ENCODE measurements at regions not wholly inside any gene's neighbourhood (a gene's known extent, or its start where the extent isn't known, plus 50 kb on each side); places are given as distances from the start of the nearest gene placed in this dataset.

DNA sequence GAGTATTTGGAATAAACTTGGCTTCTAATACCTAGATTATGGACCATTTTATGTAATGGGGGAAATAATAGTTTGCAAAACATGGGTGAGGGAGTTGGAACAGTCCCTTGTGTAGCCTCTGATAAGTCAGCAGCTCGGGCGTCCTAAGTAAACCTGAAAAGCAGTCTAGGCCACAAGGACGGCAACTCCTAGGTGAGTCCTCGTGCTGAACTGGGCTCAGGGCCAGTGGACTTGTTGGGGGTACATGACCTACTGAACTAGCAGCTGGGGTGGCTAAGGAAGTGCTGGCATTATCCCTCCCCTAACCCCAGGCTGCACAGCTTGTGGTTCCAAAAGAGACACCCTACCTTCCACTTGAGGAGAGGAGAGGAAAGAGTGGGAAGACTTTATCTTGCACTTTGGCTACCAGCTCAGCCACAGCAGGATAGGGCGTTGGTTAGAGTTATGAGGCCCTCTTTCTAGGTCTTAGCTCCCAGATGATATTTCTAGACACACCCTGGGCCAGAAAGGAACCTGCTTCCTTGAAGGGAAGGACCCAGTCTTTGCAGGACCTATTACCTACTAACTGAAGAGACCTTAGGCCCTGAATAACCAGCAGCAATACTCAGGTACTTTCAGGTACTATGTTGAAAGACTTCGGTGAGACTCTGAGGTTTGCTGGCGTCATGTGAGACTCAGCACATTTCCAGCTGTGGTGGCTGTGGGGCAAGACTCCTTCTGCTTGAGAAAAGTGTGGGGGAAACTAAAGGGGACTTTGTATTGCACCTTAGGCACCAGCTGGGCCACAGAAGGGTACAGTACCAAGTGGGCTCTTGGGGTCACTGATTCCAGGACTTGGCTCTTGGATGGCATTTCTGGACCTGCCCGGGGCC lies 71.0 kb downstream of the AQP4 start:
- TF ChIP-seq, protein P1, sequence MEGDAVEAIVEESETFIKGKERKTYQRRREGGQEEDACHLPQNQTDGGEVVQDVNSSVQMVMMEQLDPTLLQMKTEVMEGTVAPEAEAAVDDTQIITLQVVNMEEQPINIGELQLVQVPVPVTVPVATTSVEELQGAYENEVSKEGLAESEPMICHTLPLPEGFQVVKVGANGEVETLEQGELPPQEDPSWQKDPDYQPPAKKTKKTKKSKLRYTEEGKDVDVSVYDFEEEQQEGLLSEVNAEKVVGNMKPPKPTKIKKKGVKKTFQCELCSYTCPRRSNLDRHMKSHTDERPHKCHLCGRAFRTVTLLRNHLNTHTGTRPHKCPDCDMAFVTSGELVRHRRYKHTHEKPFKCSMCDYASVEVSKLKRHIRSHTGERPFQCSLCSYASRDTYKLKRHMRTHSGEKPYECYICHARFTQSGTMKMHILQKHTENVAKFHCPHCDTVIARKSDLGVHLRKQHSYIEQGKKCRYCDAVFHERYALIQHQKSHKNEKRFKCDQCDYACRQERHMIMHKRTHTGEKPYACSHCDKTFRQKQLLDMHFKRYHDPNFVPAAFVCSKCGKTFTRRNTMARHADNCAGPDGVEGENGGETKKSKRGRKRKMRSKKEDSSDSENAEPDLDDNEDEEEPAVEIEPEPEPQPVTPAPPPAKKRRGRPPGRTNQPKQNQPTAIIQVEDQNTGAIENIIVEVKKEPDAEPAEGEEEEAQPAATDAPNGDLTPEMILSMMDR (IDR thresholded peaks at IDR 0.05) = no peak
- TF ChIP-seq POLR2AphosphoS5 (IDR thresholded peaks at IDR 0.05) (no peak), EP300 (IDR thresholded peaks at IDR 0.05) (no peak), POLR2A (IDR thresholded peaks at IDR 0.05) (no peak)
- H3K27ac ChIP-seq = no peak overlapping the region
- intact Hi-C loops (cut with DNase I) = no loop called here
- no peaks in the 10 kb centered on the region for H3K27me3 ChIP-seq
- no peak for DNase-seq
- H3K36me3 ChIP-seq = no peaks in the 10 kb centered on the region
- 59 to 81% methylated on average over 8 of the region's 8 CpGs for WGBS, 2 donors
- no peaks in the 10 kb centered on the region for H3K4me1 ChIP-seq
- no peaks in the 10 kb centered on the region for H3K9me3 ChIP-seq
- no peak overlapping the region for H3K4me3 ChIP-seq

DNA sequence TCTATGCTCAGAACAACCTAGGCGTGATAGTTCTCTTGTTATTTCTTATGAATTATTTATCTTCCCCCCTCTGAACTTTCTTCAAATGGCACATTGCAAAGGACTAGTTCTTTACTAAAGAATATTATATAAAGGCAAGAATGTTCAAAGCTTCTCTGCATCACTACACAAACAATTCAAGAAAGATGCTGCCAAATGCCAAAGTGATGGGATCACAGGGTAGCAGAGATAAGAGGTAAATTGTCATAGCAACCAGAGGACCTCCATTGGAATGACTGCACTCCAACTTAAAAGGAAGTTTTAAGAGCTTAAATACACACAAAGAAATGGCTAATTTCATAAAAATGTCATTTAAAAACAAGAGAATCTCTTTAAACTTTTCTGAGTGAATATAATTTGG lies 72.8 kb downstream of the AQP4 start:
- TF ChIP-seq EP300 (IDR thresholded peaks at IDR 0.05) (no peak), POLR2A (IDR thresholded peaks at IDR 0.05) (no peak), POLR2AphosphoS5 (IDR thresholded peaks at IDR 0.05) (no peak)
- TF ChIP-seq, protein P1 (IDR thresholded peaks at IDR 0.05) = no peak
- Histone ChIP-seq H3K9me3 (no peaks in the 10 kb centered on the region), H3K36me3 (no peaks in the 10 kb centered on the region), H3K4me3 (no peak overlapping the region), H3K27me3 (no peaks in the 10 kb centered on the region), H3K27ac (no peak overlapping the region), H3K4me1 (no peaks in the 10 kb centered on the region)
- no peak for DNase-seq
- intact Hi-C loops (cut with DNase I) = no loop called here
- WGBS, 2 donors = 97% methylated on average over 1 of the region's 1 CpG

DNA sequence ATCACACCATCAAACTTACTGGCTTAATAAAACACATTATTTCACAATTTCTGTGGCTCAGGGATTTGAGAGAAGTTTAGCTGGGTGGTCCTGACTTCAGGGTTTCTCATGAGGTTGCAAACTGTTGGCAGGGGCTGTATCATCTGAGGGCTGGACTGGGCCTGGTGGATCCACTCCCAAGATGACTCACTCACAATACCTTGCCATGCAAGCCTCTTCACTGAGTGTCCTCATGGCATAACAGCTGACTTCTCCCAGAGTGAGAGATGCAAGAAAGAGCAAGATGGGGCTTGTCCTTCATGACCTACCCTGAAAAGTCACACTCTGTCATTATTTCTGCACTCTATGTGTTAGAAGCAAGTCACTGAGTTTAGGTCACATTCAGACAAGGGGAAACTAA lies 73.8 kb downstream of the AQP4 start:
- no peaks in the 10 kb centered on the region for H3K9me3 ChIP-seq
- H3K36me3 ChIP-seq = no peaks in the 10 kb centered on the region
- H3K4me3 ChIP-seq = no peak overlapping the region
- no peaks in the 10 kb centered on the region for H3K4me1 ChIP-seq
- H3K27me3 ChIP-seq = no peaks in the 10 kb centered on the region
- H3K27ac ChIP-seq = no peak overlapping the region
- TF ChIP-seq POLR2A (IDR thresholded peaks at IDR 0.05) = no peak
- no peak for TF ChIP-seq POLR2AphosphoS5 (IDR thresholded peaks at IDR 0.05)
- TF ChIP-seq, protein P1 (IDR thresholded peaks at IDR 0.05) = no peak
- no peak for TF ChIP-seq EP300 (IDR thresholded peaks at IDR 0.05)
- no peak for DNase-seq
- intact Hi-C loops (cut with DNase I) = no loop called here

DNA sequence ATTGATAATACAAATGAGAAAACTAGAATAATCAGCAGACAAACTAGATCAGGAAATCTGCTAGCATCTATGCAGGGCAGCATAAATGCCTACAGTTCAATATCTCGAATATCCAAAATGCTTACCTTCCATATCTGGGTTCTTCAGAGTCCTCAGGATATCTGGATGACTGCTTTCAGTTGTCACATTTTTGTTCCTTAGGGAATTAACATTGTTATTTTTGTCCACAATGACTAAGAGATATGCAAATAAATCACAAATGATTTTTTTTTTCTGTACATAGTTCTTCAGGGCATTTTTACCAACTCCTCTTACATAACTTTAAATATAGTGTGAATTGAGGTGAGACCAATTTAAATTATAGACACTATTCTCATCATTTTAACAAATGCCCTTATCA lies 80.9 kb downstream of the AQP4 start:
- intact Hi-C loops (cut with DNase I) = no loop called here
- Histone ChIP-seq H3K9me3 (no peaks in the 10 kb centered on the region), H3K4me3 (no peak overlapping the region), H3K4me1 (no peaks in the 10 kb centered on the region), H3K27me3 (no peaks in the 10 kb centered on the region), H3K27ac (no peak overlapping the region), H3K36me3 (no peaks in the 10 kb centered on the region)
- DNase-seq = no peak
- WGBS, 2 donors = 61 to 82% methylated on average over 1 of the region's 1 CpG
- TF ChIP-seq POLR2A (IDR thresholded peaks at IDR 0.05) (no peak), POLR2AphosphoS5 (IDR thresholded peaks at IDR 0.05) (no peak), EP300 (IDR thresholded peaks at IDR 0.05) (no peak)
- TF ChIP-seq, protein P1 (IDR thresholded peaks at IDR 0.05) = no peak

DNA sequence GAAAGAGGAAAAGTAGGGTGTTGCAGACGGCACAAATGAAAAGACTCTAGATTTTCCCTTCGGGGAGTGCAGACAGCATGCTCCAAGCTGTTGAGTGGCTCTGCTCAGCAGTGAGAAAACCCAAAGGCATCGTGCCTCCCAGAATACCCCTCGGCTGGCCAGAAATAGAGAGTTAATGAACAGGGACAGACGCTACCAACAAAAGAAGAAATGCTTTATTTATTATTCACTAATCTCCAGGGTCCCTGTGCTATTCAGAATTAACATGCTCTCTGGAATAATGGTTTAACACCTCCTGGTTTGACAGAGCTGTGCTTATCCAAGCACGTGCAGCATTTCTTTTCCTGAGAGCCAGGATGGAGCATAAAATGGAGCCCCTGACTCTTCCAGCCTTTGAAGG lies 82.3 kb downstream of the AQP4 start:
- intact Hi-C loops (cut with DNase I) = no loop called here
- WGBS, 2 donors = 90 to 92% methylated on average over 6 of the region's 6 CpGs
- Histone ChIP-seq H3K9me3 (no peaks in the 10 kb centered on the region), H3K36me3 (no peaks in the 10 kb centered on the region), H3K27me3 (no peaks in the 10 kb centered on the region), H3K4me3 (no peak overlapping the region), H3K27ac (no peak overlapping the region), H3K4me1 (no peaks in the 10 kb centered on the region)
- DNase-seq = no peak
- no peak for TF ChIP-seq EP300 (IDR thresholded peaks at IDR 0.05)
- TF ChIP-seq POLR2A (IDR thresholded peaks at IDR 0.05) = no peak
- no peak for TF ChIP-seq POLR2AphosphoS5 (IDR thresholded peaks at IDR 0.05)
- TF ChIP-seq, protein P1 (IDR thresholded peaks at IDR 0.05) = no peak

Measured in sigmoid colon (tissue), 6 donors.